Stromal cell of bone marrow (primary cell): ENCODE measurements at regions not wholly inside any gene's neighbourhood (a gene's known extent, or its start where the extent isn't known, plus 50 kb on each side); places are given as distances from the start of the nearest gene placed in this dataset.
A peak's percentile ranks its signal among the peaks of the same experiment; 100 is the strongest.
"Not testable (repeated sequence)": the region's sequence is repeated elsewhere in the genome, so short reads cannot be mapped to it uniquely, and the experiment has no call there.

Experiments used
- DNase-seq: peaks from one replicate; pipeline ENCODE4 v3.0.0-alpha.2; 2012; ENCODE audit warnings: low read depth

GRCh38 chr18:62442391-62442790 lies 80.4 kb upstream of the ZCCHC2 start:
- no peak for DNase-seq

GRCh38 chr18:62445386-62445917 lies 77.4 kb upstream of the ZCCHC2 start:
- DNase-seq = no peak

- no peak for DNase-seq
These were observed 76.3 kb upstream of the ZCCHC2 start for GRCh38 chr18:62446511-62446910.

GRCh38 chr18:62447652-62448051 lies 75.2 kb upstream of the ZCCHC2 start:
- no peak for DNase-seq

GRCh38 chr18:62448426-62448825 lies 74.4 kb upstream of the ZCCHC2 start:
- DNase-seq = no peak

- DNase-seq = no peak
These were observed 73.2 kb upstream of the ZCCHC2 start for GRCh38 chr18:62449490-62450104.

GRCh38 chr18:62450175-62450545 lies 72.7 kb upstream of the ZCCHC2 start:
- no peak for DNase-seq

- DNase-seq = peak; percentile 73
These were observed 72.0 kb upstream of the ZCCHC2 start for GRCh38 chr18:62450546-62451410.

- DNase-seq = no peak
These were observed 70.5 kb upstream of the ZCCHC2 start for GRCh38 chr18:62452280-62452831.

GRCh38 chr18:62453864-62454263 lies 69.0 kb upstream of the ZCCHC2 start:
- DNase-seq = no peak

GRCh38 chr18:62454527-62454926 lies 68.3 kb upstream of the ZCCHC2 start:
- DNase-seq = no peak

- DNase-seq = no peak
These were observed 67.6 kb upstream of the ZCCHC2 start for GRCh38 chr18:62455222-62455621.

- DNase-seq = no peak
These were observed 64.9 kb upstream of the ZCCHC2 start for GRCh38 chr18:62457877-62458276.

- DNase-seq = no peak
These were observed 64.5 kb upstream of the ZCCHC2 start for GRCh38 chr18:62458346-62458745.

GRCh38 chr18:62458868-62459716 lies 63.7 kb upstream of the ZCCHC2 start:
- DNase-seq = no peak

GRCh38 chr18:62460851-62461300 lies 61.9 kb upstream of the ZCCHC2 start:
- DNase-seq = no peak

GRCh38 chr18:62461591-62461990 lies 61.2 kb upstream of the ZCCHC2 start:
- no peak for DNase-seq

- DNase-seq = no peak
These were observed 58.6 kb upstream of the ZCCHC2 start for GRCh38 chr18:62464266-62464665.

- not testable (repeated sequence) for DNase-seq
These were observed 53.7 kb upstream of the ZCCHC2 start for GRCh38 chr18:62469131-62469530.
